HUES48 (cell line): ENCODE measurements at regions not wholly inside any gene's neighbourhood (a gene's known extent, or its start where the extent isn't known, plus 50 kb on each side); places are given as distances from the start of the nearest gene placed in this dataset.

ENCODE experiments used
- H3K27ac ChIP-seq: one replicate; pipeline ENCODE4 v1.7.0; 2013; ENCODE audit warnings: low read depth, low read length, inconsistent platforms
- H3K27me3 ChIP-seq: 2 replicates; pipeline ENCODE4 v1.6.1; 2013; ENCODE audit warnings: mild to moderate bottlenecking, low read length; ENCODE audit not compliant: control insufficient read depth, insufficient read depth
- H3K36me3 ChIP-seq: 2 replicates; pipeline ENCODE4 v1.6.1; 2013; ENCODE audit warnings: low read length; ENCODE audit not compliant: control insufficient read depth, insufficient read depth
- H3K4me1 ChIP-seq: 2 replicates; pipeline ENCODE4 v1.6.1; 2013; ENCODE audit warnings: mild to moderate bottlenecking, low read length; ENCODE audit not compliant: control insufficient read depth, insufficient read depth
- H3K4me3 ChIP-seq: 2 replicates; pipeline ENCODE4 v1.5.1; 2013; ENCODE audit warnings: mild to moderate bottlenecking, low read depth, low read length
- H3K9ac ChIP-seq: 2 replicates; pipeline ENCODE4 v1.6.1; 2013; ENCODE audit warnings: mild to moderate bottlenecking, low read depth, low read length, moderate library complexity
- H3K9me3 ChIP-seq: 2 replicates; pipeline ENCODE4 v1.6.1; 2013; ENCODE audit warnings: low read length; ENCODE audit not compliant: control insufficient read depth, insufficient read depth

GRCh38 chr18:27581296-27581904 is 396.3 kb upstream of the CHST9 start:
- Histone ChIP-seq H3K9ac (no peak overlapping the region), H3K4me1 (peaks cover 13% of the 10 kb centered on the region), H3K27ac (no peak overlapping the region), H3K9me3 (peaks cover 8% of the 10 kb centered on the region; the same call in 1 of the 2 replicates), H3K4me3 (no peak overlapping the region), H3K36me3 (no peaks in the 10 kb centered on the region), H3K27me3 (no peaks in the 10 kb centered on the region)

- H3K4me1 ChIP-seq: peaks cover 13% of the 10 kb centered on the region
- H3K9ac ChIP-seq: no peak overlapping the region
- H3K9me3 ChIP-seq: peaks cover 8% of the 10 kb centered on the region; the same call in 1 of the 2 replicates
- no peak overlapping the region for H3K27ac ChIP-seq
- no peaks in the 10 kb centered on the region for H3K36me3 ChIP-seq
- no peak overlapping the region for H3K4me3 ChIP-seq
- H3K27me3 ChIP-seq: no peaks in the 10 kb centered on the region
These were observed 394.3 kb upstream of the CHST9 start for GRCh38 chr18:27579364-27579763.

- Histone ChIP-seq H3K4me1 (peaks cover 13% of the 10 kb centered on the region), H3K36me3 (no peaks in the 10 kb centered on the region), H3K9ac (no peak overlapping the region), H3K27me3 (no peaks in the 10 kb centered on the region), H3K4me3 (no peak overlapping the region), H3K9me3 (peaks cover 8% of the 10 kb centered on the region; the same call in 1 of the 2 replicates), H3K27ac (peak overlapping the region; percentile 16)
These were observed 392.6 kb upstream of the CHST9 start for GRCh38 chr18:27577752-27578151.

- Histone ChIP-seq H3K9me3 (peaks cover 8% of the 10 kb centered on the region; the same call in 1 of the 2 replicates), H3K36me3 (no peaks in the 10 kb centered on the region), H3K4me3 (no peak overlapping the region), H3K27ac (peak overlapping the region; percentile 16), H3K4me1 (peaks cover 13% of the 10 kb centered on the region), H3K9ac (no peak overlapping the region), H3K27me3 (no peaks in the 10 kb centered on the region)
These were observed 392.2 kb upstream of the CHST9 start for GRCh38 chr18:27577265-27577664.

GRCh38 chr18:27567434-27567833 is 382.3 kb upstream of the CHST9 start:
- Histone ChIP-seq H3K4me3 (no peak overlapping the region), H3K4me1 (peaks cover 19% of the 10 kb centered on the region), H3K36me3 (no peaks in the 10 kb centered on the region), H3K9ac (no peak overlapping the region), H3K27me3 (0 out of 2 replicates have a peak, but pooled peaks cover 5% of the 10 kb centered on the region), H3K27ac (no peak overlapping the region), H3K9me3 (no peaks in the 10 kb centered on the region)

GRCh38 chr18:27564066-27564465 is 379.0 kb upstream of the CHST9 start:
- Histone ChIP-seq H3K4me3 (no peak overlapping the region), H3K27me3 (peaks cover 21% of the 10 kb centered on the region), H3K36me3 (no peaks in the 10 kb centered on the region)

GRCh38 chr18:27558388-27559155 is 373.5 kb upstream of the CHST9 start:
- Histone ChIP-seq H3K27ac (no peak overlapping the region), H3K36me3 (no peaks in the 10 kb centered on the region), H3K4me1 (peaks cover 60% of the 10 kb centered on the region), H3K27me3 (peaks cover 16% of the 10 kb centered on the region), H3K9ac (no peak overlapping the region), H3K9me3 (peaks cover 7% of the 10 kb centered on the region; the same call in 1 of the 2 replicates), H3K4me3 (no peak overlapping the region)

More at GRCh38 chr18:27564066-27564465, 379.0 kb upstream of the CHST9 start:
- H3K4me1 ChIP-seq: peaks cover 48% of the 10 kb centered on the region
- H3K9ac ChIP-seq: no peak overlapping the region
- H3K9me3 ChIP-seq: no peaks in the 10 kb centered on the region
- H3K27ac ChIP-seq: no peak overlapping the region

- Histone ChIP-seq H3K4me1 (peaks cover 43% of the 10 kb centered on the region), H3K9ac (no peak overlapping the region), H3K27me3 (peaks cover 16% of the 10 kb centered on the region), H3K9me3 (peaks cover 7% of the 10 kb centered on the region; the same call in 1 of the 2 replicates), H3K36me3 (no peaks in the 10 kb centered on the region), H3K4me3 (no peak overlapping the region), H3K27ac (no peak overlapping the region)
These were observed 371.6 kb upstream of the CHST9 start for GRCh38 chr18:27556741-27557140.

GRCh38 chr18:27549335-27550039 is 364.4 kb upstream of the CHST9 start:
- Histone ChIP-seq H3K36me3 (no peaks in the 10 kb centered on the region), H3K4me3 (no peak overlapping the region), H3K9me3 (no peaks in the 10 kb centered on the region), H3K27ac (no peak overlapping the region), H3K9ac (no peak overlapping the region), H3K4me1 (no peaks in the 10 kb centered on the region), H3K27me3 (no peaks in the 10 kb centered on the region)

GRCh38 chr18:27546991-27547390 is 361.9 kb upstream of the CHST9 start:
- Histone ChIP-seq H3K9me3 (no peaks in the 10 kb centered on the region), H3K4me3 (no peak overlapping the region), H3K27me3 (no peaks in the 10 kb centered on the region), H3K9ac (no peak overlapping the region), H3K4me1 (peaks cover 11% of the 10 kb centered on the region), H3K36me3 (no peaks in the 10 kb centered on the region), H3K27ac (no peak overlapping the region)

GRCh38 chr18:27544206-27544605 is 359.1 kb upstream of the CHST9 start:
- Histone ChIP-seq H3K27me3 (no peaks in the 10 kb centered on the region), H3K9ac (no peak overlapping the region), H3K4me3 (no peak overlapping the region), H3K27ac (no peak overlapping the region), H3K36me3 (no peaks in the 10 kb centered on the region), H3K4me1 (peaks cover 23% of the 10 kb centered on the region), H3K9me3 (no peaks in the 10 kb centered on the region)
